ENCODE measurements at regions not wholly inside any gene's neighbourhood (a gene's known extent, or its start where the extent isn't known, plus 50 kb on each side); places are given as distances from the start of the nearest gene placed in this dataset.

DNA sequence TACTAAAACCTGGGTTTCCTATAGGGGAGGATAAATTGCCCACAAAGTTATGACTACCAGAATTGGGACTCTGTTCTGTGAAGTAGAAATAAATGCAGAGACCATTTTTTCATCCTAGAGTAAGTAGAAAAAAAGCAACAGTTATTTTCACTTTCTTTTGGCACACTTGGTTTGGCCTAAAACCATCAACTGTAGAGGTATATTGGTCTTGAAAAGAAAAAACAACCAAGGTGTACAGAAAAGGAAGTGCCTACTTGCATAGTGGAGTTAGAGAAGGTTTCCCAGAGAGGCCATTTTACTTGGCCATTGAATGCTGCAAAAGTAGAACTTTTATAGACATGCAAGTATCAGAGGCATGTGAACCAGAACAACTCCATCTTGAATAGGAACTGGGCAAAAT lies 89.4 kb upstream of the TACR1 start:
- DNase-seq (ENCODE audit: low read depth in 3 of 3, low spot score in 2 of 3), result no peak

DNA sequence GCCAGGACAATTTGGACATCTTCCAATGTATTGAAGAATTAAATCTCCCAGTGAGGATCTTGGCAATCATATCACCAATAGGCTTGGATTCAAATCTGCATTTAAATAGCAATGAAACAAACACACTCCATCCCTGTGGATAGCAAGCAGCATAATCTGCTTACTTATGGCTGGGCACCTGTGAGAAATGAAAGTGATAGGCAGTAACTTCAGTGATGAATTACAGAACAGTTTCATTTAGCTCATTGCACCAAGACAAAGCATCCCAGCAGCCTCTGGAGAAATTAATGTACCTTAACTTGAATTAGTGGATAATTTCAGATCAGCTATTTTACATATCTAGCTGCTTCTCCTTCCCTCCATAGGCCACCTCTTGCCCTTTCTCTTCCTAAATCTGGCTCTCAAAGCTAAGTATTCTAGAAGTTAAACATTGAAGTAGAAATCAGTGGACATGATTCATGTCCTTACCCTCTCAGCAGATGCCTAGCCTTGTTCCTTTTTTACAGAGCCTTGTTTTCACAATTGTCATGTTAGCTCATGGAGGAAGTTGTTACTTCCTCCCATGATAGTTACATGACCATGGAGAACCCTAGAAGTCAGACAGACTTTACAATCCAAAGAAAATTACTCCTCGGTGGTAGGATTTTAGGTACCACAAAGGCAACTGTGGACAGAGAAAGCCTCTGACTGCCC lies 88.5 kb upstream of the TACR1 start:
- DNase-seq (ENCODE audit: low read depth in 3 of 3, low spot score in 2 of 3), result no peak

DNA sequence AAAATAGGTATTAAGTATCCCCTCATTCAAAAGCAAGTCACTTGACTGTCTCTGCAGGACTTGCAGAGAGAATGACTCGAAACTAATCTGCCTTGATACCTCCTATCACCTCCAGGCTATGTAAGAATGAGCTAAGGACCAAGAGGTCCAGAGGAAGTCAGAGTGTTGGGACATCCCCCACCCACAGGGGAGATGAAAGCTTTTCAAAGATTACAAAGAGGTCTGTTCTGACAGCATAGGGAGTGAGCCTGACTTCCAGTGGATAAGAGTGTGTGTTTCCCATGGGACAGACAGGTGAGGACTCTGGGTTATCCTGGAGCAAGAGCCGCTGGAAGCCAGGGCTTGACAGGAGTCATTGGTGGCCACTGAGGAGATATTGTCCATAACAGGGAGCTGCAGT lies 85.0 kb upstream of the TACR1 start:
- DNase-seq (ENCODE audit: low read depth in 3 of 3, low spot score in 2 of 3), result no peak

DNA sequence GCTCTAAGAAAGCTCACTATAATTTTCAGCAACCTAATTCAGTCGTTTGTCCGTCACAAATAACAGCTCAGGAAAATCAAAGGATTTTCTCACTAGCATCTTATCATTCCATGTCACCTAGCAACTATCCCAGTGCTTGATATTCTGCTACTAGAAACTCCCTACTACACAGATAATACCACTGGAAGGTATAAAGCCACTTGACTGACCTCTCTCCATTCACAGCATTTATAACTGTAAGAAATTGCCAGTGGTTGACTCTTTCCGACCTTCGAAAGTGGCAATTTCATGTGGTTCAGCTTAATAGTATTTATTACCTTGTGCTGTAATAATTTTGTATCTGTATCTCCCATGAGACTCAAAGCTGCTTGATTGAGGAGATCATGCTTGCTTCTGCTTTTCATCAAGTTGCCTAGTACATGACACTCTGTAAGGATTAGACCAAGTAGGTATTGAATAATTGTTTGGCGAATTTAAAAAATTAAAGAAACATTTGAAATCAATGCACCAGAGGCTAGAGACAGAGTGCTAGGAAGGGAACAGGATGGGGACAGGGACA lies 79.6 kb upstream of the TACR1 start:
- no peak for DNase-seq (ENCODE audit: low read depth in 3 of 3, low spot score in 2 of 3)

DNA sequence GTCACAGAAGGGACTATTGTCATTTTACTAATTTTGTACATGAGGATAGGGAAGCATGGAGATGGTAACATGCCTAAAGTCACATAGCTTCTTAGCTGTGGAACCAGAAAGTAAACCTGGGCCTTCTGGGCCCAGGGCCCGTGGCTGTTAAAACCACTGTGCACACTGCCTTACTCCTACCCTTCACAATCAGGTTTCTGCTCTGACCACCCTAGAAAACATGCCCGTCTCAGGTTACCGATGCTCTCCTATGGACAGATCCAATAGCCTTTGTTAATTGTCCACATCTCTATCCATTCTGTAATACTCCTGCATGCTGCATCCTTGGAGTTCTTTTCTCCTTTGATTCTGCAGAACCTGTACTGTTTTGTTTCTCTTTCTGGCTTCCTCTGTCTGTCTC lies 79.0 kb upstream of the TACR1 start:
- no peak for DNase-seq (ENCODE audit: low read depth in 3 of 3, low spot score in 2 of 3)

DNA sequence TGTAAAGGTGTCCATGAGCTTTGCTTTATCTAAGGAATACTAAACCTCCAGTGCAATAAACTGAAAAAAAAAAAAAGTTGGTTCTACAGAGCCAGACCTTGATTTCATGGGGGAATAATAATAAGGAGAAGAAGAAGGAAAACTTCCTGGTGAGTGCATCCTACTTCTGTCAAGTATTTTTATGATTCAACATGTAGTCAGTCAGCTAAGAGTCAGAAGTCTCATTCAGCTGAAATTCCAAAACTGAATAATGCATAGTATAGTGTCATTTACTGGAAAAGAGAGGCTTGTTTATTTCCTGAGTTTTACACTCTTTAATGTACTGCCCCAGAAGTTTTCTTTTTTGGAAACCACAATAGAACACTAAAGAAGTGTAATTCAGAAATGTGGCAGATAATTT lies 77.8 kb upstream of the TACR1 start:
- no peak for DNase-seq (ENCODE audit: low read depth in 3 of 3, low spot score in 2 of 3)

DNA sequence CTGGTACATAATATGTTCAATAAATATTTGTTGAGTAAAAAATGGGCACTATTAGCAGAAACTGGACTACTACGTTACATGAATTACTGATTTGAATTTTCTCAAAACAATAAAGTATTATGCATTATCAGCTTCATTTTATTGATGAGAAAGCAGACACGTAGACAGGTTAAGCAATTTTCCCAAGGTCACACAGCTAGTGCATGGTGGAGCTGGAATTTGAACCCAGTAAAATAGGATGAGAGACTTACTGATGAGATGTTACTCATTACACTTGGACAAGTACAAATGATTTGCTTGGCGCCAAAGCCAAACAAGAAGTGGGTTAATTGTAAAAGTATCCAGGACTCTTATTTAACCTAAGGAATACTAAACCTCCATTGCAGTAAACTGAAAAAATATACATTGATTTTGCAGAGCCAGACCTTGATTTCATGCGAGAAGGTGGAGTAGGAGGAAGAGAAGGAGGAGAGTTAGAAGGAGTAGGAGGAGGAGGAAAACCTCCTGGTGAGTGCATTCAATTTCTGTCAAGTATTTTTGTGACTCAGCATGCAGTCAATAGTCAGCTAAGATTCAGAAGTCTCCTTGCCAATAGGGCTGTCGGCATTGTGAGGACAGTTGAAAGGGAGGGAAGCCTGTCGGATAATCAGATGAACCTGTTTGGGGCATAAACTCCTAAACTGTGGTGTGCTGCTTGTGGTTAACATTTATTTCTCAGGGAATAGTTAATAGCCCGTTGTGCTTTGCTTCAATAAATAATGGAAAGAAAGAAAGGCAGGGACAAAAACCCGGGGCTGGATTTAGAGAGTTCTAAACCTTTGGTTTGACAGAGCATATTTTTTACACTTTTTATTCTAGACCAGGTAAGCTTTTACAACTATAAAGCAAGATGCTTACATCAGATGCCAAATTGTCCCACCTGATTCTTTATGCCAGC lies 77.0 kb upstream of the TACR1 start:
- DNase-seq (ENCODE audit: low read depth in 3 of 3, low spot score in 2 of 3), result no peak

DNA sequence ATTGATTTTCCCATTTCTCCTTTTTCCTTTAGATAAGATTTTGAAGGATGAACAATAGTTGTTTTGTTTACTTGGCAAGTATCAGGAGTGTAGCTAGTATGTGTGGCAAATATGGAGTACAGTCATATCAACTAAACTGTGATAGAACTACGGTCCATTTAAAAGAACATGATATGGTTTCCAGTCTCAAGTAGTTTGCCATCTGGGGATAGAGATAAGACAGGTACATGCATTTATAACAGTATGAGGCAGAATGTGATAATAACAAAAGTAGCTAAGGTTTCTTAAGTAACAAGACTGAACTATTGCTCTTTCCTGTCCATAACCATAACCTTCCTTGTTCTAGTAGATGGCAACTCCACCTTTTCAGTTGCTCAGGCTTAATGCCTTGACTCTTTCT lies 75.6 kb upstream of the TACR1 start:
- DNase-seq (ENCODE audit: low read depth in 3 of 3, low spot score in 2 of 3), result no peak

DNA sequence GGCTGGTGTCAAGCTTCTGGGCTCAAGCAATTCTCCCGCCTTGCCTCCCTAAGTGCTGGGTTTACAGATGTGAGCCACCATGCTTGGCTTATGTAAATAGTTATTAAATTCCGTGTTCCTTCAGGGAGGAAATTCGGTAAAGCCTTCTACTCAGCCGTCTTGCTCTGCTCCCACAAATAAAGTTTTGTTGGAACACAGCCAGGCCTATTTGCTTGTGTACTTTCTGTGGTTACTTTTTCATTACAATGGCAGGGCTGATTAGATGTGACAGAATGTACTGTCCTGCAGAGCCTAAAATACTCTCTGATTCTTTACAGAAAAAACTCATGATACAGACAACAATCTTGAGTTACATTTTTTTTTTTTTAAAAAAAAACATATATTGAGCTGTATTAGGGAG lies 68.8 kb upstream of the TACR1 start:
- DNase-seq (ENCODE audit: low read depth in 3 of 3, low spot score in 2 of 3), result no peak

DNA sequence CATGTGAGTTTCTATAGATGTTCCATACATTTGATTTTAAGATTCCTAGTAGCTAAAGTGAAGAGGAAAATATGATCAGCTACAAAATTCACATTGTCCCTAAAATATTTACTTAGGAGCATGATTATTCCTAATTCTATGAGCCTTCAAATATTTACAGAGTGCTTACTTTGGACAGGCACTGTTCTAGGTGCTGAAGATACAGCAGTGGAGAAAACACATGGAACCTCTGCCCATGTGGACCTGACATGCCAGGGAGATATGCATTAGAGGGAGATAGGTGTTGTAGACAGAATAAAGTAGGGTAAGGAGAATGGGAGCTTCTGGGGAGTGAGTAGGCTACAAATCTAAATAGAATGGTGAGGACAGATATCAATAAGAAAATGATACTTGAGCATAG lies 62.6 kb upstream of the TACR1 start:
- no peak for DNase-seq (ENCODE audit: low read depth in 3 of 3, low spot score in 2 of 3)

DNA sequence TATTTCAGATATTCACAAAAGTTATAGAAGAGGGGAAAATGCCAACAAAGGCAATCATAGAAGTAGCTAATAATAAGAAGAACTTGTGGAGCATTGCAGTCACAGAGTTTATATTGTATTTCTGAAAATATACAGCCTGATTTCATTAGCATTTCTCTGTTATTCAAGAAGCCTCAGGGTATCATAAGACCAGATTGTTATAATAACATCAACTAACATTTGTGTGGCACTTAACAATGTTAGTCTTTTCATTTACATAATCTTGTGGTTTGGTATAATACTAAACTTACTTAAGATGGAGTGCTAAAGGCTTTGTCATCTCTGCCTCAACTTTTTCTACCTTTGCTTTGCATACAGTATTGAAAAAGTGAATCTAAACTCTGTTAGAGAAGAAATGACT lies 61.6 kb upstream of the TACR1 start:
- no peak for DNase-seq (ENCODE audit: low read depth in 3 of 3, low spot score in 2 of 3)

DNA sequence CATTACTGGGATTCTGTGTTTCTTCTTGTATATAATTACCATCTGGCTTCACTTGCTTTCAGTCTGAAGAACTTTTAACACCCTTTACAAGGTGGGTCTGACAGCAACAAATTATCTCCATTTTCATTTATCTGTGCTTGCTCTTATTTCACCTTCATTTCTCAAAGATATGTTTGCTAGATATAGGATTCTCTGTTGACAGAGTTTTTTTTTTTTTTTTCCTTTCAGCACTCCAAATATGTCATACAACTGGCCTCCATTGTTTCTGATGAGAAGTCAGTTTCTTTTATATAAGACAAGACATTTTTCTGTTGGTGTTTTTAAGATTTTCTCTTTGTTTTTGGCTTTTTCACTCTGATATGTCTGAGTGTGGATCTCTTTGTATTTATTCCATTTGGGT lies 59.3 kb upstream of the TACR1 start:
- no peak for DNase-seq (ENCODE audit: low read depth in 3 of 3, low spot score in 2 of 3)

DNA sequence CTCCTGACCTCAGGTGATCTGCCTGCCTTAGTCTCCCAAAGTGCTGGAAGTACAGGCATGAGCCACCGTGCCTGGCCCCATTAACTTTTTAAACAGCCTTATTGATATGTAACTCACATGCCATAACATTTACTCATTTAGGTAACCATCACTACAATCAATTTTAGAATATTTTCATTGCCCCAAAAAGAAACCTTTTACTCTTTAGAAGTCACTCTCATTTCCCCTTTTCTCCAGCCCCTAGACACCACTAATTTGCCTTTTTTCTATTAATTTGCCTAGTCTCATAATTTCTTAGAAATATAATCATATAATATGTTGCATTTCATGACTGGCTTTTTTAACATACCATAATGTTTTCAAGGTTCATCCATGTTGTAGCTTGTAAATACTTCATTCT lies 57.2 kb upstream of the TACR1 start:
- DNase-seq (ENCODE audit: low read depth in 3 of 3, low spot score in 2 of 3), result no peak

DNA sequence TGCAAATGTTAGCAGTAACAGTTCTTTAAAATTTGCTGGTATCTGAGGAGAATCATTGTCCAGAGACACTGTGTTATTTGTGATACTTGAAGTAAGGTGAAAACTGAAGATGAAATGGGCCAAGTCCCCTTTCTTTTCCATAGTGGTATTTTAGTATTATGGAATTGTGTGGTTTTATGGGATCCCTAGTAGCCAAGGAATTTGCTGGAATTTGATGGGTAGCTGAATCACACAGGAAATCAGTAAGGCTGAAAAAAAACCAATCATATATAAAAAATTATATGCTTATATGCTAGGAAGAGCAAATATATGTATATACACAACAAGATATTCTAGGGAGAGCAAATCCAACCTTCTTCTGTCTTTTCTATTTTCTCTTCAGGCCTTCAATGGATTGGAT lies 54.2 kb upstream of the TACR1 start:
- no peak for DNase-seq (ENCODE audit: low read depth in 3 of 3, low spot score in 2 of 3)

DNA sequence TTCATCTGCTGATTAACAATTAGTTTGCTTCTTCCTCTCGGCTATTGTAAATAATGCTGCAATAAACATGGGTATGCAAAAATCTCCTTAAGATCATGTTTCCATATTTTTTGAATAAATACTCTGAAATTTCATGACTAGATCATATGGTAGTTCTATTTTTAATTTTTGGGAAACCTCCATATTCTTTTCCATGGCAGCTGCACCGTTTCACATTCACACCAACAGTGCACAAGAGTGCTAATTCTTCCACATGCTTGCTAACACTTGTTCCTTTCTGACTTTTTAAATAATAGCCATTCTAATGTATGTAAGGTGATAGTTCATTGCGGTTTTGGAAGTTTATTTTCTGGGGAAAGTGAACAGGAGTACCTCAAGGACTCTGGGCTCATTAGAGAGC lies 52.6 kb upstream of the TACR1 start:
- no peak for DNase-seq (ENCODE audit: low read depth in 3 of 3, low spot score in 2 of 3)

All from right renal cortex interstitium (tissue), 3 donors.